C4-2B (cell line): ENCODE measurements at regions not wholly inside any gene's neighbourhood (a gene's known extent, or its start where the extent isn't known, plus 50 kb on each side); places are given as distances from the start of the nearest gene placed in this dataset.

Source experiments
- H3K27ac ChIP-seq: fragments of 450-650 bp; 2 replicates; pipeline ENCODE4 v1.5.1; 2017
- CTCF ChIP-seq: fragments of 450-650 bp; conservative IDR thresholded peaks from 2 replicates; pipeline ENCODE4 v1.5.1; 2017; ENCODE audit warnings: mild to moderate bottlenecking
- ZFX ChIP-seq: fragments of 450-650 bp; IDR thresholded peaks from 2 replicates; pipeline ENCODE4 v1.6.1; 2017

- TF ChIP-seq CTCF (no peak), ZFX (no peak)
Measured at GRCh38 chr15:97692301-97693015, 268.0 kb upstream of the ARRDC4 start.

GRCh38 chr15:97694456-97694855 is 266.0 kb upstream of the ARRDC4 start:
- no peak for TF ChIP-seq CTCF
- TF ChIP-seq ZFX = no peak
- H3K27ac ChIP-seq = no peak overlapping the region

More at GRCh38 chr15:97692301-97693015, 268.0 kb upstream of the ARRDC4 start:
- no peak overlapping the region for H3K27ac ChIP-seq

- TF ChIP-seq ZFX (no peak), CTCF (no peak)
- H3K27ac ChIP-seq = no peak overlapping the region
Measured at GRCh38 chr15:97703400-97703799, 257.1 kb upstream of the ARRDC4 start.

GRCh38 chr15:97706059-97706458 is 254.4 kb upstream of the ARRDC4 start:
- TF ChIP-seq ZFX (no peak), CTCF (no peak)
- no peak overlapping the region for H3K27ac ChIP-seq

- H3K27ac ChIP-seq = no peak overlapping the region
Measured at GRCh38 chr15:97708252-97708651, 252.3 kb upstream of the ARRDC4 start.

GRCh38 chr15:97712530-97712929 is 248.0 kb upstream of the ARRDC4 start:
- no peak overlapping the region for H3K27ac ChIP-seq
- TF ChIP-seq ZFX (no peak), CTCF (no peak)

More at GRCh38 chr15:97708252-97708651, 252.3 kb upstream of the ARRDC4 start:
- TF ChIP-seq ZFX (no peak), CTCF (no peak)

- no peak for TF ChIP-seq ZFX
- no peak for TF ChIP-seq CTCF
- H3K27ac ChIP-seq = no peak overlapping the region
Measured at GRCh38 chr15:97717806-97718205, 242.7 kb upstream of the ARRDC4 start.
